PC-3 (cell line): ENCODE measurements at regions not wholly inside any gene's neighbourhood (a gene's known extent, or its start where the extent isn't known, plus 50 kb on each side); places are given as distances from the start of the nearest gene placed in this dataset.

Experiments
- ATAC-seq: fragments of 200-7000 bp; cut with Tn5 transposase; 2 replicates; pipeline ENCODE4 v1.9.1; 2020; ENCODE audit warnings: mild to moderate bottlenecking, moderate library complexity
- BruUV-seq: library from RNA; stranded (reverse); fragments of 400-500 nt; replicated peaks from 2 replicates; lab custom pipeline; 2021; lab: Mats Ljungman, UMichigan
- CTCF ChIA-PET: fragments of 300-600 bp; sonication (Branson Sonifier 250); formaldehyde crosslinking; loops from one replicate; lab custom pipeline; 2022; ENCODE audit warnings: antibody characterized with exemption; lab: Charles Lee
- POLR2A ChIA-PET: fragments of 300-600 bp; sonication (Branson Sonifier 250); formaldehyde crosslinking; loops from one replicate; lab custom pipeline; 2022; ENCODE audit warnings: antibody characterized with exemption; ENCODE audit not compliant: unreplicated experiment; lab: Charles Lee
- DNase-seq: peaks from one replicate; pipeline ENCODE4 v3.0.0-alpha.2; 2015
- H2AFZ ChIP-seq: fragments of 300-600 bp; sonication (generic); 2 replicates; pipeline ENCODE4 v1.6.0; 2016; ENCODE audit warnings: antibody characterized with exemption, low read length
- H3F3A ChIP-seq: fragments of 300-600 bp; sonication (generic); one replicate; pipeline ENCODE4 v1.6.0; 2017; ENCODE audit warnings: antibody characterized with exemption, low read length, control low read depth, mild to moderate bottlenecking; ENCODE audit not compliant: unreplicated experiment
- H3K27ac ChIP-seq: fragments of 300-600 bp; sonication (generic); 2 replicates; pipeline ENCODE4 v1.5.1; 2016; ENCODE audit warnings: mild to moderate bottlenecking, low read length
- H3K27me3 ChIP-seq: fragments of 300-600 bp; sonication (generic); 2 replicates; pipeline ENCODE4 v1.6.1; 2016; ENCODE audit warnings: low read length, mixed read lengths
- H3K36me3 ChIP-seq: fragments of 300-600 bp; sonication (generic); 2 replicates; pipeline ENCODE4 v1.6.1; 2016; ENCODE audit warnings: low read depth, mixed run types, low read length, mixed read lengths
- H3K4me1 ChIP-seq: fragments of 300-600 bp; sonication (generic); 2 replicates; pipeline ENCODE4 v1.5.1; 2016; ENCODE audit warnings: low read length; ENCODE audit not compliant: insufficient read depth
- H3K4me2 ChIP-seq: fragments of 300-600 bp; sonication (generic); 2 replicates; pipeline ENCODE4 v1.6.0; 2016; ENCODE audit warnings: low read length
- H3K4me3 ChIP-seq: fragments of 300-600 bp; sonication (generic); 2 replicates; pipeline ENCODE4 v1.5.1; 2016; ENCODE audit warnings: mild to moderate bottlenecking, low read length, mixed read lengths
- H3K79me2 ChIP-seq: fragments of 300-600 bp; sonication (generic); 2 replicates; pipeline ENCODE4 v1.6.1; 2017; ENCODE audit warnings: low read length, mixed read lengths
- H3K9ac ChIP-seq: fragments of 300-600 bp; sonication (generic); 2 replicates; pipeline ENCODE4 v1.6.0; 2016; ENCODE audit warnings: mild to moderate bottlenecking, low read length
- H3K9me2 ChIP-seq: fragments of 300-600 bp; sonication (generic); replicated peaks from 2 replicates; pipeline ENCODE4 v1.6.1; 2016; ENCODE audit warnings: mixed run types, low read length, mixed read lengths
- H3K9me3 ChIP-seq: fragments of 300-600 bp; sonication (generic); 2 replicates; pipeline ENCODE4 v1.6.1; 2016; ENCODE audit warnings: low read length, mixed read lengths
- H4K20me1 ChIP-seq: fragments of 300-600 bp; sonication (generic); 2 replicates; pipeline ENCODE4 v1.6.1; 2016; ENCODE audit warnings: low read length, mixed read lengths
- EZH2 ChIP-seq: fragments of 300-600 bp; sonication (generic); IDR thresholded peaks from one replicate; pipeline ENCODE4 v1.6.1; 2017; ENCODE audit warnings: antibody characterized with exemption, mild to moderate bottlenecking, low read length; ENCODE audit not compliant: unreplicated experiment
- EZH2phosphoT487 ChIP-seq: fragments of 300-600 bp; sonication (generic); IDR thresholded peaks from 2 replicates; pipeline ENCODE4 v1.6.1; 2018; ENCODE audit warnings: mild to moderate bottlenecking, antibody characterized with exemption, low read length, borderline replicate concordance
- intact Hi-C: fragments of 100-400 bp; cut with micrococcal nuclease; formaldehyde crosslinking; loops from 2 replicates; pipeline ENCODE4 v1.9.0; 2023
- TF ChIP-seq, protein P1 (sequence below): fragments of 300-600 bp; sonication (generic); conservative IDR thresholded peaks from 2 replicates; pipeline ENCODE4 v1.5.1; 2017; ENCODE audit warnings: antibody characterized with exemption, low read depth, mild to moderate bottlenecking, low read length

DNA sequence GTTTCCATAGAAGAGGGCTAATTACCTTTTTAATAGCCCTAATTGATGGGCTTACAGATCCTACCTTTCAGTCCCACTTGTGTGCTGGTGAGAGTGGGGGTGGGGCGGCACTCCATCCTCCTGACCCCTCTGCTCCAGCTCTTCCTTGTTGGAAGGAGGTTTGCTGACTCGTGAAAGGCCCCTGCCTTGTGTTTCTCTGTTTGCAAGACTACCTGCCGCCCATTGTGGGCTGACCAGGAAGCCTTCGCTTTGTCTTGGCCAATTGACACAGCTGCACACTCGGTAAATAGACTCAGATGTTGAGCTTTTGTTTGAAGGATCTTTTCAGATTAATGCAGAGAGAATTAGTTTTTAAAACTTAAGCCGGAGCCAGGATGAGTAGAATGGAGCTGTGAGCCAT, 197.3 kb upstream of the HES1 start:
- DNase-seq, result no peak
- Histone ChIP-seq H3K27ac (no peak overlapping the region), H3K9me2 (no peaks in the 10 kb centered on the region), H3F3A (no peaks in the 10 kb centered on the region), H3K4me2 (no peak overlapping the region), H3K9ac (no peak overlapping the region), H3K4me3 (no peak overlapping the region), H3K79me2 (no peaks in the 10 kb centered on the region), H3K36me3 (no peaks in the 10 kb centered on the region), H3K9me3 (no peaks in the 10 kb centered on the region), H3K27me3 (no peaks in the 10 kb centered on the region), H4K20me1 (no peaks in the 10 kb centered on the region), H3K4me1 (no peaks in the 10 kb centered on the region), H2AFZ (no peak overlapping the region)
- intact Hi-C loops, result no loop called here
- no TSS peak for BruUV-seq
- no peak for ATAC-seq
- ChIA-PET CTCF (no interaction called here), POLR2A (interaction anchor here (0.6 kb wide), 1 partner anchor 203 kb away, joined by 5 read pairs; no protein-coding TSS in a partner anchor)
- no peak for TF ChIP-seq EZH2phosphoT487
- TF ChIP-seq EZH2, result no peak
- TF ChIP-seq, protein P1, sequence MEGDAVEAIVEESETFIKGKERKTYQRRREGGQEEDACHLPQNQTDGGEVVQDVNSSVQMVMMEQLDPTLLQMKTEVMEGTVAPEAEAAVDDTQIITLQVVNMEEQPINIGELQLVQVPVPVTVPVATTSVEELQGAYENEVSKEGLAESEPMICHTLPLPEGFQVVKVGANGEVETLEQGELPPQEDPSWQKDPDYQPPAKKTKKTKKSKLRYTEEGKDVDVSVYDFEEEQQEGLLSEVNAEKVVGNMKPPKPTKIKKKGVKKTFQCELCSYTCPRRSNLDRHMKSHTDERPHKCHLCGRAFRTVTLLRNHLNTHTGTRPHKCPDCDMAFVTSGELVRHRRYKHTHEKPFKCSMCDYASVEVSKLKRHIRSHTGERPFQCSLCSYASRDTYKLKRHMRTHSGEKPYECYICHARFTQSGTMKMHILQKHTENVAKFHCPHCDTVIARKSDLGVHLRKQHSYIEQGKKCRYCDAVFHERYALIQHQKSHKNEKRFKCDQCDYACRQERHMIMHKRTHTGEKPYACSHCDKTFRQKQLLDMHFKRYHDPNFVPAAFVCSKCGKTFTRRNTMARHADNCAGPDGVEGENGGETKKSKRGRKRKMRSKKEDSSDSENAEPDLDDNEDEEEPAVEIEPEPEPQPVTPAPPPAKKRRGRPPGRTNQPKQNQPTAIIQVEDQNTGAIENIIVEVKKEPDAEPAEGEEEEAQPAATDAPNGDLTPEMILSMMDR, result no peak

DNA sequence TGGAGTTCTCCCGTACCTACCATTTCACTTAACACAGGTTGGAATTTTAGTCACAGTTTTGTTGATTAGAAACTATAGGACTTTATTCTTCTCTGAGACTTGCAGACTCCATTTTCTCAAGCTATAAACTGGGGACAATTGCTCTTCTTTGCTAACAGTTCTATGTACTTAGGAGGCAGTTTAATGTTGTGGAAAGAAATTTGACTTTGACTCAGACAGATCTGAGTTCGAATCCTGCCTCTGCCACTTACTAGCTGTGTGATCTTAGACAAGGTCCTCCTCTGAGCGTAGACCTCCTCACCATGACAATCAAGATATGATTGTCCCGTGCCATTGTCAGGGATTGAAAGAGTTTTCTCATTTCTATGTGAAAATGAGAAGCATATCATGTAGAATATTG, 196.4 kb upstream of the HES1 start:
- BruUV-seq, result no TSS peak
- Histone ChIP-seq H3K27me3 (no peaks in the 10 kb centered on the region), H3K36me3 (no peaks in the 10 kb centered on the region), H3F3A (no peaks in the 10 kb centered on the region), H3K9me2 (no peaks in the 10 kb centered on the region), H3K4me1 (no peaks in the 10 kb centered on the region), H3K9me3 (no peaks in the 10 kb centered on the region), H3K27ac (no peak overlapping the region), H3K4me3 (no peak overlapping the region), H3K9ac (no peak overlapping the region), H3K79me2 (no peaks in the 10 kb centered on the region), H4K20me1 (no peaks in the 10 kb centered on the region), H3K4me2 (no peak overlapping the region), H2AFZ (no peak overlapping the region)
- intact Hi-C loops, result no loop called here
- POLR2A ChIA-PET, result interaction anchor here (0.6 kb wide), 1 partner anchor 11 kb away, joined by 5 read pairs; no protein-coding TSS in a partner anchor
- DNase-seq, result no peak
- CTCF ChIA-PET, result no interaction called here
- TF ChIP-seq EZH2phosphoT487, result no peak
- TF ChIP-seq EZH2, result no peak
- TF ChIP-seq, protein P1, result no peak
- no peak for ATAC-seq

DNA sequence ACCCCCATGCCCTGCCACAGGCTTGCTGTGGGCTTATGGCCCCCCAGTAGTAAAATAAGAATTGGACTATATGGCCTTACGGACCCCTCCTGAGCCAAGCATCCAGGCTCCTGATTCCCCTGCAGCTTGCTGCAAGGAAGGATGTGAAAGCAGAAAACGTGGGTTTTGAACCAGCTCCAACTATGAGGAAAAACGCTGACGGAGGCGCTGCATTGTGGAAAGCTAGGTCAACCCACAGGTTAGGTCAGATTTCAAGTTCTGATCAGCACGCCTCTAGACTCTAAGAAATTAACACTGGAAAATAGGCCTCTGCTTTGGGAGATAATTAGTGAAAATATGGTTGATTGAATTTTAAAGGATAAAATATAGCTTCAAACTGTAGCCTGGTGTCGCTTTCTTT, 195.4 kb upstream of the HES1 start:
- H3K4me2 ChIP-seq, result no peak overlapping the region
- H4K20me1 ChIP-seq, result no peaks in the 10 kb centered on the region
- H3K9me3 ChIP-seq, result no peaks in the 10 kb centered on the region
- H3K27me3 ChIP-seq, result no peaks in the 10 kb centered on the region
- no TSS peak for BruUV-seq
- no peak overlapping the region for H3K4me3 ChIP-seq
- TF ChIP-seq, protein P1, result no peak
- TF ChIP-seq EZH2phosphoT487, result no peak
- no peak for TF ChIP-seq EZH2
- no peak overlapping the region for H3K27ac ChIP-seq
- H3K79me2 ChIP-seq, result no peaks in the 10 kb centered on the region
- no peak overlapping the region for H3K9ac ChIP-seq
- no peaks in the 10 kb centered on the region for H3K9me2 ChIP-seq
- intact Hi-C loops, result no loop called here
- no peak for ATAC-seq
- DNase-seq, result no peak
- H3K36me3 ChIP-seq, result no peaks in the 10 kb centered on the region
- POLR2A ChIA-PET, result no interaction called here
- H3F3A ChIP-seq, result no peaks in the 10 kb centered on the region
- CTCF ChIA-PET, result no interaction called here
- no peak overlapping the region for H2AFZ ChIP-seq
- no peaks in the 10 kb centered on the region for H3K4me1 ChIP-seq
